HEK293 (cell line): ENCODE measurements at regions not wholly inside any gene's neighbourhood (a gene's known extent, or its start where the extent isn't known, plus 50 kb on each side); places are given as distances from the start of the nearest gene placed in this dataset.

Experiments used
- CTCF ChIA-PET: fragments of 350-600 bp; formaldehyde crosslinking; extraction: SDS; loops from one replicate; lab custom pipeline; 2021; ENCODE audit warnings: antibody characterized with exemption; lab: Yijun Ruan, JAX
- POLR2A ChIA-PET: fragments of 300-600 bp; formaldehyde crosslinking; extraction: SDS; loops from one replicate; lab custom pipeline; 2020; ENCODE audit warnings: antibody characterized with exemption, inconsistent platforms; lab: Yijun Ruan, JAX
- H3K27ac ChIP-seq: fragments of 200-500 bp; sonication (Bioruptor generic); 2 replicates; pipeline ENCODE4 v1.5.1; 2014; ENCODE audit warnings: low read depth, low read length, control low read depth, inconsistent platforms; ENCODE audit errors: extremely low read depth
- H3K36me3 ChIP-seq, 2 experiments: fragments of 200-500 bp in 1 of 2; sonication (Bioruptor generic) in 1 of 2; 1 replicate in 1 of 2; 2 replicates in 1 of 2; pipeline ENCODE4 v1.5.1; 2014 to 2017; ENCODE audit warnings: inconsistent platforms in 2 of 2, low read length in 2 of 2; ENCODE audit not compliant: control insufficient read depth in 2 of 2, insufficient read depth in 1 of 2
- H3K4me1 ChIP-seq: fragments of 200-500 bp; sonication (Bioruptor generic); 2 replicates; pipeline ENCODE4 v1.5.1; 2014; ENCODE audit warnings: mild to moderate bottlenecking, low read length, inconsistent platforms; ENCODE audit not compliant: control insufficient read depth, insufficient read depth
- H3K4me3 ChIP-seq: 2 replicates; pipeline ENCODE4 v1.5.1; 2011; ENCODE audit warnings: low read depth, mild to moderate bottlenecking, control low read depth, low read length, moderate library complexity
- H3K9me3 ChIP-seq: fragments of 200-500 bp; sonication (Bioruptor generic); 2 replicates; pipeline ENCODE4 v1.5.1; 2014; ENCODE audit warnings: low read depth, low read length, inconsistent platforms; ENCODE audit not compliant: control insufficient read depth, insufficient read depth
- BCL11B ChIP-seq: fragments of 450-650 bp; formaldehyde crosslinking; IDR thresholded peaks from 2 replicates; pipeline ENCODE4 v1.5.1; 2016; ENCODE audit warnings: low read depth, missing biosample characterization, missing genetic modification characterization
- GLI4 ChIP-seq: fragments of 450-650 bp; formaldehyde crosslinking; IDR thresholded peaks from 2 replicates; pipeline ENCODE4 v1.5.1; 2016; ENCODE audit warnings: missing biosample characterization, missing genetic modification characterization
- HOXA7 ChIP-seq: sonication (generic); formaldehyde crosslinking; IDR thresholded peaks from 2 replicates; pipeline ENCODE4 v1.8.1; 2022; ENCODE audit warnings: missing genetic modification reagents, borderline replicate concordance
- MEIS1 ChIP-seq: sonication (generic); formaldehyde crosslinking; IDR thresholded peaks from 2 replicates; pipeline ENCODE4 v1.8.1; 2022; ENCODE audit warnings: missing genetic modification reagents, mild to moderate bottlenecking, borderline replicate concordance
- MYNN ChIP-seq: fragments of 450-650 bp; formaldehyde crosslinking; IDR thresholded peaks from 2 replicates; pipeline ENCODE4 v1.5.1; 2016; ENCODE audit warnings: missing biosample characterization, missing genetic modification characterization, borderline replicate concordance
- REPIN1 ChIP-seq: fragments of 450-650 bp; formaldehyde crosslinking; IDR thresholded peaks from 2 replicates; pipeline ENCODE4 v1.5.1; 2017; ENCODE audit warnings: missing biosample characterization, missing genetic modification characterization, low read depth
- SETDB1 ChIP-seq: IDR thresholded peaks from one replicate; pipeline ENCODE4 v1.6.1; 2017; ENCODE audit warnings: mild to moderate bottlenecking, low read length, moderate library complexity, mixed read lengths; ENCODE audit not compliant: insufficient read length
- WT1 ChIP-seq: fragments of 450-650 bp; formaldehyde crosslinking; IDR thresholded peaks from 2 replicates; pipeline ENCODE4 v1.5.1; 2016; ENCODE audit warnings: missing biosample characterization, missing genetic modification characterization
- ZBTB20 ChIP-seq: fragments of 450-650 bp; formaldehyde crosslinking; IDR thresholded peaks from 2 replicates; pipeline ENCODE4 v1.5.1; 2016; ENCODE audit warnings: missing biosample characterization, missing genetic modification characterization
- ZBTB7A ChIP-seq: fragments of 450-650 bp; formaldehyde crosslinking; IDR thresholded peaks from 2 replicates; pipeline ENCODE4 v1.5.1; 2016; ENCODE audit warnings: low read depth, missing biosample characterization, missing genetic modification characterization
- ZFHX2 ChIP-seq: fragments of 450-650 bp; formaldehyde crosslinking; conservative IDR thresholded peaks from 2 replicates; pipeline ENCODE4 v1.5.1; 2016; ENCODE audit warnings: missing biosample characterization, missing genetic modification characterization
- ZNF19 ChIP-seq: fragments of 450-650 bp; formaldehyde crosslinking; IDR thresholded peaks from 2 replicates; pipeline ENCODE4; 2016; ENCODE audit warnings: missing biosample characterization, missing genetic modification characterization, low read depth
- ZNF202 ChIP-seq: fragments of 450-650 bp; formaldehyde crosslinking; IDR thresholded peaks from 2 replicates; pipeline ENCODE4 v1.5.1; 2016; ENCODE audit warnings: missing biosample characterization, missing genetic modification characterization, borderline replicate concordance
- ZNF223 ChIP-seq: fragments of 450-650 bp; formaldehyde crosslinking; IDR thresholded peaks from 2 replicates; pipeline ENCODE4 v1.5.1; 2016; ENCODE audit warnings: missing biosample characterization, missing genetic modification characterization
- ZNF426 ChIP-seq: fragments of 450-650 bp; formaldehyde crosslinking; IDR thresholded peaks from 2 replicates; pipeline ENCODE4 v1.5.1; 2017; ENCODE audit warnings: missing biosample characterization, missing genetic modification characterization, mild to moderate bottlenecking, inconsistent platforms, moderate library complexity
- ZNF48 ChIP-seq: fragments of 450-650 bp; formaldehyde crosslinking; IDR thresholded peaks from 2 replicates; pipeline ENCODE4 v1.5.1; 2016; ENCODE audit warnings: missing biosample characterization, missing genetic modification characterization
- ZNF510 ChIP-seq: fragments of 450-650 bp; formaldehyde crosslinking; IDR thresholded peaks from 2 replicates; pipeline ENCODE4 v1.5.1; 2018; ENCODE audit warnings: mild to moderate bottlenecking, missing genetic modification characterization, missing biosample characterization; ENCODE audit not compliant: insufficient replicate concordance
- ZNF548 ChIP-seq: fragments of 450-650 bp; formaldehyde crosslinking; IDR thresholded peaks from 2 replicates; pipeline ENCODE4 v1.5.1; 2016; ENCODE audit warnings: missing biosample characterization, missing genetic modification characterization
- ZNF560 ChIP-seq: fragments of 450-650 bp; formaldehyde crosslinking; IDR thresholded peaks from 2 replicates; pipeline ENCODE4 v1.5.1; 2017; ENCODE audit warnings: missing biosample characterization, missing genetic modification characterization, borderline replicate concordance
- ZNF600 ChIP-seq: fragments of 450-650 bp; formaldehyde crosslinking; IDR thresholded peaks from 2 replicates; pipeline ENCODE4 v1.5.1; 2016; ENCODE audit warnings: missing biosample characterization, missing genetic modification characterization
- ZNF777 ChIP-seq: fragments of 450-650 bp; formaldehyde crosslinking; IDR thresholded peaks from 2 replicates; pipeline ENCODE4 v1.5.1; 2017; ENCODE audit warnings: missing biosample characterization, missing genetic modification characterization, borderline replicate concordance
- ZNF791 ChIP-seq: fragments of 450-650 bp; formaldehyde crosslinking; IDR thresholded peaks from 2 replicates; pipeline ENCODE4 v1.5.1; 2016; ENCODE audit warnings: missing biosample characterization, missing genetic modification characterization
- TF ChIP-seq, protein P1 (sequence below): fragments of 450-650 bp; formaldehyde crosslinking; IDR thresholded peaks from 2 replicates; pipeline ENCODE4 v1.5.1; 2016; ENCODE audit warnings: missing biosample characterization, missing genetic modification characterization
- TF ChIP-seq, protein P2 (sequence below): fragments of 450-650 bp; formaldehyde crosslinking; IDR thresholded peaks from 2 replicates; pipeline ENCODE4 v1.5.1; 2016; ENCODE audit warnings: missing biosample characterization, missing genetic modification characterization
- TF ChIP-seq, protein P3 (sequence below): fragments of 450-650 bp; formaldehyde crosslinking; IDR thresholded peaks from 2 replicates; pipeline ENCODE4 v1.5.1; 2016; ENCODE audit warnings: missing biosample characterization, missing genetic modification characterization
- TF ChIP-seq, protein P4 (sequence below): fragments of 450-650 bp; formaldehyde crosslinking; IDR thresholded peaks from 2 replicates; pipeline ENCODE4 v1.5.1; 2016; ENCODE audit warnings: missing biosample characterization, missing genetic modification characterization

DNA sequence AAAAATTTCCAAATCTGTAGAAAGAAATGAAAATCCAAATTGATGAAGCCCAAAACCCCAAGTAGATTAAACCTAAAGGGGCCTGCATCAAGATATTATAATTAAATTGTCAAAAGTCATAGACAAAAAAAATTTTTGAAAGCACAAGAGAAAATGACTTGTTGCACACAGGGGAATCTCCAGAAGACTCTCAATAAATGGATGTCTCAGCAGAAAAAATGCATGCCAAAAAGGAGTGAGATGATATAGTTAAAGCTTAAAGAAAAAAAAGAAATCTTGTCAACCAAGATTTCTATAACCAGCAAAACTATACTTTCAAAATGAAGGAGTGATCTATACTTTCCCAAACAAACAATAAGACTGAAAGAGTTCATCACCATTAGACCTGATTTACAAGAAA, 393.2 kb upstream of the SPAG17 start:
- H3K36me3 ChIP-seq, result no peaks in the 10 kb centered on the region
- POLR2A ChIA-PET, result no interaction called here
- CTCF ChIA-PET, result interaction anchor here (0.6 to 0.9 kb wide), 2 partner anchors 9 to 88 kb away, joined by 3 to 4 read pairs; no protein-coding TSS in a partner anchor
- H3K4me1 ChIP-seq, result no peaks in the 10 kb centered on the region
- no peak overlapping the region for H3K27ac ChIP-seq
- no peaks in the 10 kb centered on the region for H3K9me3 ChIP-seq
- TF ChIP-seq ZNF791 (peak; percentile 93), ZNF48 (tag by site-specific recombination) (no peak), SETDB1 (peak; percentile 71), MYNN (tag by site-specific recombination) (no peak), ZNF510 (tag by site-specific recombination) (peak; percentile 21), ZNF777 (tag by site-specific recombination) (no peak), REPIN1 (tag by site-specific recombination) (no peak), ZNF202 (tag by site-specific recombination) (no peak)
- TF ChIP-seq, protein P1, sequence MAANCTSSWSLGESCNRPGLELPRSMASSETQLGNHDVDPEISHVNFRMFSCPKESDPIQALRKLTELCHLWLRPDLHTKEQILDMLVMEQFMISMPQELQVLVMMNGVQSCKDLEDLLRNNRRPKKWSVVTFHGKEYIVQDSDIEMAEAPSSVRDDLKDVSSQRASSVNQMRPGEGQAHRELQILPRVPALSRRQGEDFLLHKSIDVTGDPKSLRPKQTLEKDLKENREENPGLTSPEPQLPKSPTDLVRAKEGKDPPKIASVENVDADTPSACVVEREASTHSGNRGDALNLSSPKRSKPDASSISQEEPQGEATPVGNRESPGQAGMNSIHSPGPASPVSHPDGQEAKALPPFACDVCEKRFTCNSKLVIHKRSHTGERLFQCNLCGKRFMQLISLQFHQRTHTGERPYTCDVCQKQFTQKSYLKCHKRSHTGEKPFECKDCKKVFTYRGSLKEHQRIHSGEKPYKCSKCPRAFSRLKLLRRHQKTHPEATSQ (tag by site-specific recombination), result no peak
- TF ChIP-seq, protein P2, sequence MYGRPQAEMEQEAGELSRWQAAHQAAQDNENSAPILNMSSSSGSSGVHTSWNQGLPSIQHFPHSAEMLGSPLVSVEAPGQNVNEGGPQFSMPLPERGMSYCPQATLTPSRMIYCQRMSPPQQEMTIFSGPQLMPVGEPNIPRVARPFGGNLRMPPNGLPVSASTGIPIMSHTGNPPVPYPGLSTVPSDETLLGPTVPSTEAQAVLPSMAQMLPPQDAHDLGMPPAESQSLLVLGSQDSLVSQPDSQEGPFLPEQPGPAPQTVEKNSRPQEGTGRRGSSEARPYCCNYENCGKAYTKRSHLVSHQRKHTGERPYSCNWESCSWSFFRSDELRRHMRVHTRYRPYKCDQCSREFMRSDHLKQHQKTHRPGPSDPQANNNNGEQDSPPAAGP (tag by site-specific recombination), result no peak
- no peak overlapping the region for H3K4me3 ChIP-seq

DNA sequence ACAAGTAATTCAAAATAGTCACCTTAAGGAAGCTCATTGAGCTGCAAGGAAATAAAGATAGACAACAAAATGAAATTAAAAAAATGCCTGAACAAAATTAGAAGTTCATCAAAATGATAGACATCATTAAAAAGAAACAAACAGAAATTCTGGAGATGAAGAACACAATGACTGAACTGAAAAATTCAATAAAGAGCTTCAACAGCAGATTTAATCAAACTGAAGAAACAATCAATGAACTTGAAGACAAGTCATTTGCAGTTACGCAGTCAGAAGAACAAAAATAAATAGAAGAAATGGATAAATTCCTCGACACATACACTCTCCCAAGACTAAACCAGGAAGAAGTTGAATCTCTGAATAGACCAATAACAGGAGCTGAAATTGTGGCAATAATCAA, 390.0 kb upstream of the SPAG17 start:
- no peaks in the 10 kb centered on the region for H3K9me3 ChIP-seq
- H3K4me1 ChIP-seq, result no peaks in the 10 kb centered on the region
- no peak overlapping the region for H3K4me3 ChIP-seq
- no peak overlapping the region for H3K27ac ChIP-seq
- TF ChIP-seq SETDB1 (peak; percentile 84), BCL11B (tag by site-specific recombination) (no peak)
- ChIA-PET POLR2A (no interaction called here), CTCF (interaction anchor here (0.7 to 1.0 kb wide), 2 partner anchors 93 to 352 kb away, joined by 3 read pairs; no protein-coding TSS in a partner anchor)
- H3K36me3 ChIP-seq, result no peaks in the 10 kb centered on the region

DNA sequence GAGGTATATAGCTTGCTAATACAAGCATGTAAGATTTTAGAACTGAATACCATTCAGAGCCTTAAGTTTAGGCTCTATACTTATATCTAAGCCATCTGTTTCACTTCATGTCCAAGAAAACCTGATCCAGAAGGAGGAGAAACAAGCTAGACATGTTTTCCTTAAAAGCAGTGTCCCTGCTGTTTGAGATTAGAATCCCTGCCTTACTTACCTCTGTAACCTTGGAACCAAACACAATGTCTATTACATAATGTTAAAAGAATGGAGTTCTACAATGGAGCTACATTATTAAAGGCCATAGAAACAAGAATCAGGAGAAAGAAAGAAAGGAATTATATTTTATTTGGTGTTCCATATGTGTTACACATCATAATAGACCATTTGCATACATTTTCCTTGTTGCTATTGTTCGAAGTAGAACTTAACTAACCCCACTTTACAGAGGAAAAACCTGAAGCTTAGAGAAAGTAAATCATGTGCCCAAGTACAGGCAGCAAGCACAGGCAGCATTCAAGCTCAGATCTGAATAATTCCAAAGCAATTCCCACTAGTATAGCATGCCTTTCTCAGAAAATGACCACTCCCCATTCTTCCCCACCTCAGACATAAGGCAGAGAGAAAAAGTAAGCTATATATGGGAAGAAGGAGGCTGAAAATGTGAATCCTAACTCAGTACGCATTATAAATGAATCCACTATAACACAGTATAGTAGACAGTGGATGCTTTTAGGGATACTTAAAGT, 380.1 kb upstream of the SPAG17 start:
- Histone ChIP-seq H3K9me3 (no peaks in the 10 kb centered on the region), H3K4me3 (no peak overlapping the region), H3K4me1 (no peaks in the 10 kb centered on the region), H3K27ac (no peak overlapping the region), H3K36me3 (no peaks in the 10 kb centered on the region)
- ChIA-PET POLR2A (no interaction called here), CTCF (interaction anchor here (0.6 to 1.7 kb wide), 6 partner anchors 9 to 444 kb away, joined by 3 to 5 read pairs (median 4); no protein-coding TSS in a partner anchor)
- TF ChIP-seq, protein P3, sequence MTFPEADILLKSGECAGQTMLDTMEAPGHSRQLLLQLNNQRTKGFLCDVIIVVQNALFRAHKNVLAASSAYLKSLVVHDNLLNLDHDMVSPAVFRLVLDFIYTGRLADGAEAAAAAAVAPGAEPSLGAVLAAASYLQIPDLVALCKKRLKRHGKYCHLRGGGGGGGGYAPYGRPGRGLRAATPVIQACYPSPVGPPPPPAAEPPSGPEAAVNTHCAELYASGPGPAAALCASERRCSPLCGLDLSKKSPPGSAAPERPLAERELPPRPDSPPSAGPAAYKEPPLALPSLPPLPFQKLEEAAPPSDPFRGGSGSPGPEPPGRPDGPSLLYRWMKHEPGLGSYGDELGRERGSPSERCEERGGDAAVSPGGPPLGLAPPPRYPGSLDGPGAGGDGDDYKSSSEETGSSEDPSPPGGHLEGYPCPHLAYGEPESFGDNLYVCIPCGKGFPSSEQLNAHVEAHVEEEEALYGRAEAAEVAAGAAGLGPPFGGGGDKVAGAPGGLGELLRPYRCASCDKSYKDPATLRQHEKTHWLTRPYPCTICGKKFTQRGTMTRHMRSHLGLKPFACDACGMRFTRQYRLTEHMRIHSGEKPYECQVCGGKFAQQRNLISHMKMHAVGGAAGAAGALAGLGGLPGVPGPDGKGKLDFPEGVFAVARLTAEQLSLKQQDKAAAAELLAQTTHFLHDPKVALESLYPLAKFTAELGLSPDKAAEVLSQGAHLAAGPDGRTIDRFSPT, result no peak
- TF ChIP-seq WT1 (tag by site-specific recombination), result no peak
- TF ChIP-seq, protein P4, sequence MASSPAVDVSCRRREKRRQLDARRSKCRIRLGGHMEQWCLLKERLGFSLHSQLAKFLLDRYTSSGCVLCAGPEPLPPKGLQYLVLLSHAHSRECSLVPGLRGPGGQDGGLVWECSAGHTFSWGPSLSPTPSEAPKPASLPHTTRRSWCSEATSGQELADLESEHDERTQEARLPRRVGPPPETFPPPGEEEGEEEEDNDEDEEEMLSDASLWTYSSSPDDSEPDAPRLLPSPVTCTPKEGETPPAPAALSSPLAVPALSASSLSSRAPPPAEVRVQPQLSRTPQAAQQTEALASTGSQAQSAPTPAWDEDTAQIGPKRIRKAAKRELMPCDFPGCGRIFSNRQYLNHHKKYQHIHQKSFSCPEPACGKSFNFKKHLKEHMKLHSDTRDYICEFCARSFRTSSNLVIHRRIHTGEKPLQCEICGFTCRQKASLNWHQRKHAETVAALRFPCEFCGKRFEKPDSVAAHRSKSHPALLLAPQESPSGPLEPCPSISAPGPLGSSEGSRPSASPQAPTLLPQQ (tag by site-specific recombination), result no peak
- no peak for TF ChIP-seq GLI4 (tag by site-specific recombination)
- TF ChIP-seq ZNF19 (tag by site-specific recombination), result no peak
- TF ChIP-seq ZNF223, result no peak
- TF ChIP-seq ZBTB20, result no peak
- TF ChIP-seq ZNF426 (tag by site-specific recombination), result no peak
- TF ChIP-seq ZNF600, result no peak
- no peak for TF ChIP-seq ZBTB7A (tag by site-specific recombination)
- TF ChIP-seq HOXA7 (CRISPR knock-in tag), result no peak
- TF ChIP-seq ZFHX2 (tag by site-specific recombination), result no peak
- no peak for TF ChIP-seq ZNF548 (tag by site-specific recombination)
- no peak for TF ChIP-seq ZNF560 (tag by site-specific recombination)
- TF ChIP-seq MEIS1 (CRISPR knock-in tag), result no peak
